ENCODE measurements at regions not wholly inside any gene's neighbourhood (a gene's known extent, or its start where the extent isn't known, plus 50 kb on each side); places are given as distances from the start of the nearest gene placed in this dataset.

DNA sequence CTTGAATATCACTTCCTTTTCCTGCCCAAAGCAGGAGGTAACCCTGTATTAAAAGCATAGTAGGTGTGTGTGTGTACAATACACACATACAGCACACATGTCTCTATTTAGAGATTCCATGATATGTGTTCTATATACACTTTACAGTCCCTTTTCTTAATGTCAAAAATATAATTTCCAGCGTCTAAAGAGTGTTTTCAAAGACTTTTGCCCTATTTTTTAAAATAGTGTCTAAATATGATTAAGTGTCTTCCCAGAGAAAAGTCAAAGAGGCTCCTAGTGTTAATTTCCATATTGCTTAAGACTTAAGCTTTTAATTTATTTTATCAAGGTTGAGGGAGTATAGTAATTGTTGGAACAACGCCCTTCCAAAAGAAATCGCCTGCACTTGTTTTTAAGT lies 420.3 kb upstream of the POU3F3 start:
- H4K91ac ChIP-seq (replicated peaks; ENCODE audit: insufficient read length, low read length), result no peak overlapping the region
- H3K56ac ChIP-seq (replicated peaks; ENCODE audit: insufficient read length, low read depth, low read length), result no peak overlapping the region
- no peak overlapping the region for H2BK15ac ChIP-seq (ENCODE audit: low read length)
- H3K79me1 ChIP-seq (ENCODE audit: low read depth, low read length), result no peaks in the 10 kb centered on the region
- FAIRE-seq, result no peak
- no peak overlapping the region for H2AFZ ChIP-seq (ENCODE audit: low read length)
- no peaks in the 10 kb centered on the region for H3K27me3 ChIP-seq (replicated peaks in 1 of 4; ENCODE audit: control insufficient read depth in 3 of 4, extremely low read depth in 1 of 4, insufficient read depth in 3 of 4, low read length in 3 of 4)
- DNase-seq (ENCODE audit: low read depth in 1 of 2, low spot score in 2 of 2), result no peak
- no peak overlapping the region for H2BK5ac ChIP-seq (ENCODE audit: low read depth, low read length)
- no peaks in the 10 kb centered on the region for H3K79me2 ChIP-seq (ENCODE audit: control insufficient read depth in 1 of 2, insufficient read depth in 2 of 2, low read length in 2 of 2)
- no peak overlapping the region for H3K14ac ChIP-seq (ENCODE audit: insufficient read length)
- no peak overlapping the region for H2BK12ac ChIP-seq (ENCODE audit: low read depth, low read length)
- H4K8ac ChIP-seq (ENCODE audit: extremely low read depth, insufficient read depth, low read length), result no peak overlapping the region
- no peaks in the 10 kb centered on the region for H3K36me3 ChIP-seq (ENCODE audit: control insufficient read depth in 2 of 4, insufficient read depth in 4 of 4, low read length in 3 of 4)
- no peaks in the 10 kb centered on the region for H4K20me1 ChIP-seq (replicated peaks in 1 of 2; ENCODE audit: control insufficient read depth in 1 of 2, insufficient read depth in 2 of 2, low read length in 2 of 2)
- H3K23me2 ChIP-seq (ENCODE audit: low read depth, low read length), result no peaks in the 10 kb centered on the region
- CTCF ChIA-PET (ENCODE audit: partially characterized antibody), result interaction anchor here (0.8 to 1.1 kb wide), 4 partner anchors 15 to 416 kb away, joined by 3 to 5 read pairs (median 3); no protein-coding TSS in a partner anchor
- no peak overlapping the region for H3K4me3 ChIP-seq (ENCODE audit: extremely low read depth in 1 of 4, insufficient read depth in 2 of 4, low read depth in 3 of 4, low read length in 4 of 4)
- H4K5ac ChIP-seq (ENCODE audit: insufficient read length, low read depth, low read length), result no peak overlapping the region
- no peak overlapping the region for H3K23ac ChIP-seq (ENCODE audit: insufficient read length)
- no peak overlapping the region for H2BK120ac ChIP-seq (replicated peaks; ENCODE audit: low read depth, low read length)
- H3K9me3 ChIP-seq (ENCODE audit: insufficient read depth in 2 of 2, low read depth in 1 of 2, low read length in 1 of 2), result no peaks in the 10 kb centered on the region
- H3K27ac ChIP-seq (ENCODE audit: low read depth, low read length), result no peak overlapping the region
- H2BK20ac ChIP-seq (ENCODE audit: low read length), result no peak overlapping the region
- H3K9ac ChIP-seq (replicated peaks in 1 of 4; ENCODE audit: extremely low read depth in 1 of 4, low read depth in 3 of 4, low read length in 3 of 4), result no peak overlapping the region
- H3K4ac ChIP-seq (replicated peaks; ENCODE audit: insufficient read length, low read depth, low read length), result no peak overlapping the region
- no peak overlapping the region; a peak in 1 of 4 replicates for H3K4me2 ChIP-seq (ENCODE audit: insufficient read depth in 1 of 2, low read depth in 2 of 2, low read length in 2 of 2)
- POLR2A ChIA-PET (ENCODE audit: partially characterized antibody), result no interaction called here
- peaks cover 2 to 4% (median 3%) of the 10 kb centered on the region in 4 experiments; a peak in 3 of 7 replicates for H3K4me1 ChIP-seq (replicated peaks in 1 of 4; ENCODE audit: control insufficient read depth in 3 of 4, insufficient read depth in 4 of 4, low read length in 3 of 4)
- no peak overlapping the region for H3K18ac ChIP-seq (ENCODE audit: extremely low read depth, low read length)
- no peak overlapping the region for H2AK5ac ChIP-seq (ENCODE audit: low read depth, low read length)
- 86% methylated on average over 3 of the region's 3 CpGs; no CpG with 5 or more reads in 1 of the 2 experiments for WGBS, 2 experiments (ENCODE audit: extremely low coverage in 1 of 2, insufficient coverage in 1 of 2, insufficient read length in 1 of 2, insufficient replicate concordance in 2 of 2, low coverage in 1 of 2, low lambda C conversion rate in 2 of 2, missing lambda C conversion rate in 1 of 2)
- TF ChIP-seq SRF (IDR thresholded peaks at IDR 0.05; ENCODE audit: low read depth, low read length) (no peak), JUND (IDR thresholded peaks at IDR 0.05; ENCODE audit: low read length) (no peak), BCL11A (IDR thresholded peaks at IDR 0.05; ENCODE audit: low read depth in 2 of 2, low read length in 2 of 2) (no peak), SIRT6 (IDR thresholded peaks at IDR 0.05; ENCODE audit: low read length) (no peak), RFX5 (IDR thresholded peaks at IDR 0.05; ENCODE audit: borderline replicate concordance, low read depth, low read length) (no peak), RAD21 (IDR thresholded peaks at IDR 0.05 in 1 of 2, conservative IDR thresholded peaks at IDR 0.05 in 1 of 2; ENCODE audit: low read depth in 2 of 2, low read length in 2 of 2) (no peak), SUZ12 (IDR thresholded peaks at IDR 0.05; ENCODE audit: low read length) (no peak), POU5F1 (IDR thresholded peaks at IDR 0.05; ENCODE audit: low read depth, low read length) (no peak), RNF2 (IDR thresholded peaks at IDR 0.05; ENCODE audit: borderline replicate concordance, low read depth, low read length, missing control alignments, poor library complexity, severe bottlenecking) (no peak), CTBP2 (IDR thresholded peaks at IDR 0.05; ENCODE audit: borderline replicate concordance, insufficient read depth, insufficient read length, low read length) (no peak), HDAC2 (IDR thresholded peaks at IDR 0.05; ENCODE audit: borderline replicate concordance in 1 of 2, low read depth in 2 of 2, low read length in 2 of 2) (no peak), BACH1 (IDR thresholded peaks at IDR 0.05; ENCODE audit: low read length) (no peak)
- TF ChIP-seq, protein P1, sequence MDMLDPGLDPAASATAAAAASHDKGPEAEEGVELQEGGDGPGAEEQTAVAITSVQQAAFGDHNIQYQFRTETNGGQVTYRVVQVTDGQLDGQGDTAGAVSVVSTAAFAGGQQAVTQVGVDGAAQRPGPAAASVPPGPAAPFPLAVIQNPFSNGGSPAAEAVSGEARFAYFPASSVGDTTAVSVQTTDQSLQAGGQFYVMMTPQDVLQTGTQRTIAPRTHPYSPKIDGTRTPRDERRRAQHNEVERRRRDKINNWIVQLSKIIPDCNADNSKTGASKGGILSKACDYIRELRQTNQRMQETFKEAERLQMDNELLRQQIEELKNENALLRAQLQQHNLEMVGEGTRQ (IDR thresholded peaks at IDR 0.05; ENCODE audit: low read length), result no peak

All from H1 (cell line).